GM12891 (cell line): ENCODE measurements at regions not wholly inside any gene's neighbourhood (a gene's known extent, or its start where the extent isn't known, plus 50 kb on each side); places are given as distances from the start of the nearest gene placed in this dataset.

Experiments used
- PAX5 ChIP-seq: IDR thresholded peaks from 2 replicates; pipeline ENCODE4 v1.6.1; 2011; ENCODE audit warnings: low read length, moderate library complexity, mild to moderate bottlenecking; ENCODE audit not compliant: insufficient read depth, severe bottlenecking
- POLR2A ChIP-seq: IDR thresholded peaks from 2 replicates; pipeline ENCODE4 v1.6.1; 2011; ENCODE audit warnings: low read depth, low read length, control low read depth
- POLR2AphosphoS5 ChIP-seq: IDR thresholded peaks from 2 replicates; pipeline ENCODE4 v1.6.1; 2011; ENCODE audit warnings: low read depth, low read length, control low read depth

GRCh38 chr7:13067036-13067435 is 379.6 kb downstream of the ARL4A start:
- TF ChIP-seq POLR2A (no peak), POLR2AphosphoS5 (no peak), PAX5 (no peak)
